ENCODE measurements at regions not wholly inside any gene's neighbourhood (a gene's known extent, or its start where the extent isn't known, plus 50 kb on each side); places are given as distances from the start of the nearest gene placed in this dataset.

GRCh38 chr6:121523628-121524027, 88.2 kb downstream of the GJA1 start:
- no peak for DNase-seq (ENCODE audit: low read depth)
- no peak for TF ChIP-seq CTCF (conservative IDR thresholded peaks at IDR 0.05; ENCODE audit: low read depth, low read length)
- H3K4me3 ChIP-seq (ENCODE audit: low read length): no peak overlapping the region

- no peak for TF ChIP-seq CTCF (conservative IDR thresholded peaks at IDR 0.05; ENCODE audit: low read depth, low read length)
- DNase-seq (ENCODE audit: low read depth): no peak
Observed at GRCh38 chr6:121526282-121526681, 90.8 kb downstream of the GJA1 start.

GRCh38 chr6:121531658-121532169, 96.3 kb downstream of the GJA1 start:
- no peak for TF ChIP-seq CTCF (conservative IDR thresholded peaks at IDR 0.05; ENCODE audit: low read depth, low read length)
- no peak for DNase-seq (ENCODE audit: low read depth)
- no peak overlapping the region for H3K4me3 ChIP-seq (ENCODE audit: low read length)

More at GRCh38 chr6:121526282-121526681, 90.8 kb downstream of the GJA1 start:
- H3K4me3 ChIP-seq (ENCODE audit: low read length): no peak overlapping the region

GRCh38 chr6:121533321-121533841, 97.9 kb downstream of the GJA1 start:
- no peak overlapping the region for H3K4me3 ChIP-seq (ENCODE audit: low read length)
- no peak for TF ChIP-seq CTCF (conservative IDR thresholded peaks at IDR 0.05; ENCODE audit: low read depth, low read length)

GRCh38 chr6:121535777-121536176, 100.3 kb downstream of the GJA1 start:
- TF ChIP-seq CTCF (conservative IDR thresholded peaks at IDR 0.05; ENCODE audit: low read depth, low read length): no peak

More at GRCh38 chr6:121533321-121533841, 97.9 kb downstream of the GJA1 start:
- no peak for DNase-seq (ENCODE audit: low read depth)

GRCh38 chr6:121536345-121536744, 100.9 kb downstream of the GJA1 start:
- no peak for TF ChIP-seq CTCF (conservative IDR thresholded peaks at IDR 0.05; ENCODE audit: low read depth, low read length)
- no peak for DNase-seq (ENCODE audit: low read depth)
- H3K4me3 ChIP-seq (ENCODE audit: low read length): no peak overlapping the region

More at GRCh38 chr6:121535777-121536176, 100.3 kb downstream of the GJA1 start:
- H3K4me3 ChIP-seq (ENCODE audit: low read length): no peak overlapping the region
- DNase-seq (ENCODE audit: low read depth): no peak

- no peak for TF ChIP-seq CTCF (conservative IDR thresholded peaks at IDR 0.05; ENCODE audit: low read depth, low read length)
- H3K4me3 ChIP-seq (ENCODE audit: low read length): no peak overlapping the region
Observed at GRCh38 chr6:121539439-121539838, 104.0 kb downstream of the GJA1 start.

More at GRCh38 chr6:121539439-121539838, 104.0 kb downstream of the GJA1 start:
- no peak for DNase-seq (ENCODE audit: low read depth)
